GM12872 (cell line): ENCODE measurements at regions not wholly inside any gene's neighbourhood (a gene's known extent, or its start where the extent isn't known, plus 50 kb on each side); places are given as distances from the start of the nearest gene placed in this dataset.

Experiments used
- CTCF ChIP-seq: IDR thresholded peaks from 3 replicates; pipeline ENCODE4 v1.5.1; 2011; ENCODE audit warnings: low read depth, mild to moderate bottlenecking, low read length, moderate library complexity; ENCODE audit not compliant: insufficient read depth

DNA sequence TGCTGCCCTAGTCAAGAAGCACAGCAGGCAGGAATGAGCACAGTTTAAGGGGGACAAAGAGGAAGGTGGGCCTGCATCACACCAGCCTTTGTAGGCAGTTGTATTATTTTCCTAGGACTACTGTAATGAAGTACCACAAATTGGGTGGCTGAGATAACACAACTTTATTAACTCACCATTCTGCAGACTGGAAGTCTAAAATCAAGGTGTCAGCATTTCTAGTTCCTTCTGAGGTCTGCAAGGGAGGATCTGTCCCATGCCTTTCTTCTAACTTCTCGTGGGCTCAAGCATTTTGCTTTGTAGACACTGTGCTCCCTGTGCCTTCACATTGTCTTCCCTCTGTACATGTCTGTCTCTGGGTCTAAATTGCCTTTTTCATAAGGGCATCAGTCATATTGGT, 488.5 kb upstream of the JARID2 start:
- no peak for TF ChIP-seq CTCF

DNA sequence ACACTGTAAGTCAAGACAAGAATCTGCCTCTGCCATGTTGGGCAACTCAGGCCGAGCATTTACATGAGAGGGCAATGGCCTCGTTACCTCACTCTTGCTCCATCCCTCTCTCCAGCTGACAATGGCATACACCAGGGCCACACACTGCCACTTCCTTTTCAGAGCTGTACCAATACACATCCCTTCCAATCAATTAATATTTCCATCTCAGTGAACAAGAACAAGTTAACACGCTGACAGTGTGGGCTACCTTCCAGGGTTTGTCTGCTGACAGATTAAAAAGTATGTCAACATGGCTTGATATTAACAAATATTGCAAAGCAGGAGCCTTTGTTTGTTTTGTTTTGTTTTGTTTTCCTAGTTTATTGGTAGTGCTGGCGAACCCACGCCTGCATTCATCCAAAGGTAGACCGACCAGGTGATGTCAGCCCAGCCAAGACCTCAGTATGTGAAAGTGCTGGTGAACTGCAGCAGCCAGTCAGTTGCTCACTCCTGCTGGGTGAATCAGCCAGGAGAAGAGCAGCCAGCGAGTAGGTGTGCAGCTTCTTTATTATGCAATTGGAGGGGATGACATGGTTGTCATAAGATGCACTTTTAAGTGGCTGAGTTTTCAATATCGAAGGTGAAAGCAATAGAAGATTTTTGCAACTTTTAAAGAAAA, 487.3 kb upstream of the JARID2 start:
- TF ChIP-seq CTCF, result no peak

DNA sequence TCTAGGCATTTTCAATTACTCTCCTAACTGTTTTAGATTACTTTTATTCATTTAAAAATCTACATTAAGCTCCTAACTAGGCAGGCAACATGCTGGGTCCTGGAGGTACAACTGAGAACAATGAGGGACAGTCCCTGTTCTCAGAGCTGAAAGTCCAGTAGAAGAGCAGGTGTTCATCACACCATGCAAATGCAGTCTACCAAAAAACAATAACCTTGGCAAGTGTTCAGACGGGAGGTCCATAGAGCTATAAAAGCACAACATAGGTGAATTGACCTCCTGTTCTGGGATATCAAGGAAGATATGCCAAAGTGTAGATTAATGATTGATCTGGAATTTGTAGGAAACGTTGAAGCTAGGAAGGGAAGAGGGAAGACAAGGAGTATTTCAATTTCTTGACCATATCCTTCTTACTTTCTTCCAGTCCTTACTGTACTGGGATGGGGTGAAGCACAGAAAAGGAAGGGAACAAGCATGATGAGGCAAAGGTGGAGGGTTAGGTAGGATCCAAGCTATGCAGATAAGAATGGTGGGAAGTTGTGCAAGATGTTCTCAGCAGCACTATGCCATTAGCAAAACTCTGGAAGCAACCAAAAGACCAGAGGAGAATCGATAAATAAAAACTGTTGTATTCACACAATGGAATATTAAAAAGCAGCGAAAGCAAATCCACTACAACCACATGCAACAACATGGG, 485.7 kb upstream of the JARID2 start:
- TF ChIP-seq CTCF, result no peak

GRCh38 chr6:14762077-14762476, 483.8 kb upstream of the JARID2 start:
- TF ChIP-seq CTCF, result no peak

GRCh38 chr6:14763139-14763538, 482.7 kb upstream of the JARID2 start:
- TF ChIP-seq CTCF, result no peak

- no peak for TF ChIP-seq CTCF
Measured at GRCh38 chr6:14763616-14764015, 482.3 kb upstream of the JARID2 start.

DNA sequence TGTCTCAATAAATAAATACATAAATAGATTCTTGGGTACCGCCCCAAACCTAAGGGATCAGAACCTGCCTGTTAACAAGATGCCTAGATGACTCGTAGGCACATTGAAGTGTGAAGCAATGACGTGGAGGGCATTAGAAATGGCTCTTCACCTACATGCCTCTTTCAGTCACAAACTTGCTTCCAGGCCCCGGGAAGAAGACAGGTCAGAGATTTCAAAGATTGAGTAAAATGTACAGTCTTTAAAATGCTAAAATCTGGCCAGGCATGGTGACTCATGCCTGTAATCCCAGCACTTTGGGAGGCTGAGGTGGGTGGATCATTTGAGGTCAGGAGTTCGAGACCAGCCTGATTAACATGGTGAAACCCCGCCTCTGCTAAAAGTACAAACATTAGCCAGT, 480.8 kb upstream of the JARID2 start:
- TF ChIP-seq CTCF, result no peak
